Activated CD4-positive, alpha-beta T cell treated with anti-CD3 and anti-CD28 coated beads, Interleukin-2, amount 50 U/mL, for 24 hours (primary cell): ENCODE measurements at regions not wholly inside any gene's neighbourhood (a gene's known extent, or its start where the extent isn't known, plus 50 kb on each side); places are given as distances from the start of the nearest gene placed in this dataset.
"Not testable (repeated sequence)": the region's sequence is repeated elsewhere in the genome, so short reads cannot be mapped to it uniquely, and the experiment has no call there.

Experiments
- DNase-seq, 2 donors: peaks; one replicate each; pipeline ENCODE4 v3.0.0-alpha.2; 2020; ENCODE audit warnings: low read depth in 1 of 2, low spot score in 1 of 2

DNA sequence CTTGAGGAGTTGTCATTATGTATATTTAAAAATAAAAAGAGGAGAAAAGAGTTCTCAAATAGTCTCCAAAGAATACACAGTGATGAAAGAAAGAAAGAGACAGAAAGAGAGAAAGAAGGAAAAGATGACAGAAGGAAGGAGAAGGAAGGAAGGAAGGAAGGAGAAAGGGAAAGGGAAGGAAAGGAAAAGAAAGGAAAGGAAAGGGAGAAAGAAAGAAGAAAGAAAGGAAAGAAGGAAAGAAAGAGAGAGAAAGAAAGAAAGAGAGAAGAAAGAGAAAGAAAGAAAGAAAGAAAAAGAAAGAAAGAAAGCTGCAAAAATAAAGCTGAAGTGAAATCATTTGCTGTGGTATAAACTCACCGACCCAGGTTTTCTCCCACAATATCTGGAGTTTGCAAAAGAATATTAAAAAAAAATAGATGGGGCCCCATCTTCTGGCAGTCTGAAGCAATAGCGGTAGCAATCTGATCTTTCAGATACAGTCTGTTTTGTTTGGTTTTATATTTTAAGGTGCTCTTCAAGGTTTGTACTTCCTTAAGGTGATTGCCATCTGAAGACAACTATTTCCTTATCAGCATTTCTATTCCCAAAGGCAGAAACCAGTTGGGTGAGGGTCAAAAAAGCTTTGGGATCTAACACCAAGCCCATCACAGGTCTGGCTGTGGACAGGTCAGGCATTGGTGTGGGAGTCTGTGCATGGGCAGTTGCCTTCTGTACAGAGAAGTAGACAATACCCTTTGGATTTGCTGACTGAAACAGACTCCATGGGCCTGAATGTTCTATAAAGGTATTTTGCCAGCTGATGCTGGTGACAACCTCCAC lies 160.4 kb downstream of the CPEB2 start:
- no peak for DNase-seq

DNA sequence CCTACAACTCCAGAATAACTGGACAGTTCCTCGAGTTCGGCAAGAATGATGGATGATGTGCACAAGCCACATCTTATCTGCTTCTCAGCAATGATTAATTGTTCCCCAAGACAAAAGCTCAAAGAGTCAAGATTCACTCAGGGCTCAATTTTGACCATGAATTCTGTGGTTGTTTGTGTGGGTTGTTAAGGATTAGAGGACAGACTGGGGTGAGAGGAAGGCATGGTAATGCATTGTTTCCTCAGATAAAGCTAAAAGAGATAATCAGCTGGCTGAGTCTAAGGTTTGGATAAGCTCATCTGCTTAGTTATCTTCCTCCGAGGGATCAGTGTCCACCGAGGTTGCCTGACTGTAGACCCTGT lies 161.0 kb downstream of the CPEB2 start:
- no peak for DNase-seq

DNA sequence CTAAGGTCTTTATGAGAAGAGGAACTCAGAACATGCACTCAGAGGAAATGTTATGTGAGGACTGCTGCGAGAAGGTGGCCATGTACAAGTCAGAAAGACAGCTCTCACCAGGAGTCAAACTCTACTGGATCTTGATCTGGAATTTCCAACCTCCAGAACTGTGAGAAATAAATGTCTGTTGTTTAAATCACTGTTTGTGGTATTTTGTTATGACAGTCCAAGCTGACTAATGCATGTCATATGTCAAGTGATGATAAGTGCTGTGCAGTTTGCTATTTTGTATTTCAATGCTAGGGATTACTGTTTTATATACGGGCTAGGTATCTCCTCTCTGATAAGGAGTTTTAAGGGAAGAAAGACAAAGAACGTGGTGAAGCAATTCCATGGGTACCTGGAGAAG lies 162.3 kb downstream of the CPEB2 start:
- DNase-seq: no peak

- no peak for DNase-seq
Observed at GRCh38 chr4:15167743-15168142, 165.5 kb downstream of the CPEB2 start.

GRCh38 chr4:15168759-15169158 lies 166.5 kb downstream of the CPEB2 start:
- DNase-seq: no peak

- no peak for DNase-seq
Observed at GRCh38 chr4:15171725-15172124, 169.4 kb downstream of the CPEB2 start.

- DNase-seq: no peak
Observed at GRCh38 chr4:15173251-15173650, 171.0 kb downstream of the CPEB2 start.

GRCh38 chr4:15174168-15174567 lies 171.9 kb downstream of the CPEB2 start:
- not testable (repeated sequence) for DNase-seq

DNA sequence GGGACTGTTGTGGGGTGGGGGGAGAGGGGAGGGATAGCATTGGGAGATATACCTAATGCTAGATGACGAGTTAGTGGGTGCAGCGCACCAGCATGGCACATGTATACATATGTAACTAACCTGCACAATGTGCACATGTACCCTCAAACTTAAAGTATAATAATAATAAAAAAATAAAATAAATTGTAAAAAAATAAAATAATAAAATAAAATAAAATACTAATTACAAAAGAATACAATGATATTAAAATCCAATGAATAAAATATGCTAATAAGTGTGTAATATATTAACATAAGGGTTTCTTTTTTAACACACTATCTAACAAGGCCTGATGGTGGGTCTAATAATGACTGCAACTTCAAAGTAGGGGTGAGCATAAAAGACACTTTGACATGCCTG lies 177.6 kb downstream of the CPEB2 start:
- DNase-seq: not testable (repeated sequence)

- peak; percentile 2 to 48 for DNase-seq
Observed at GRCh38 chr4:15182600-15183220, 180.4 kb downstream of the CPEB2 start.

DNA sequence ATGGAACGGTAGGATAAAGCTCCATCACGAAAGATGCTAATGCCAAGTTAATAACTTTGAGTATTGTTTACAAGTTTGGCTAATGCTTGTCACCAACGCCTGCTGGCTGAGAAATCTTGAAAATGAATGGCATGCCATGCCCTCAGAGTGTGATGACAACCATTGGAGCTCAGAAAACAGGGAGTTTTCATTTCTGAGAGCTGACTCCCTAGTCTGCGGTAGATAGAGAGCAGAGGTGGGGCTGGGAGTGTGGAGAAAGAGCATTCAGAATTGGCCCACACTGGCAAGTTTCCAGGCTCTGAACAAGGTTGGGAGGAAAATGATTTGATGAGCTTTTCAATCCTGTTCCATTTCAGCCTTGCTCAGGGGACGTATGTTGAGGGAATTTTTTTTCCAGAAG lies 183.9 kb downstream of the CPEB2 start:
- no peak for DNase-seq

DNA sequence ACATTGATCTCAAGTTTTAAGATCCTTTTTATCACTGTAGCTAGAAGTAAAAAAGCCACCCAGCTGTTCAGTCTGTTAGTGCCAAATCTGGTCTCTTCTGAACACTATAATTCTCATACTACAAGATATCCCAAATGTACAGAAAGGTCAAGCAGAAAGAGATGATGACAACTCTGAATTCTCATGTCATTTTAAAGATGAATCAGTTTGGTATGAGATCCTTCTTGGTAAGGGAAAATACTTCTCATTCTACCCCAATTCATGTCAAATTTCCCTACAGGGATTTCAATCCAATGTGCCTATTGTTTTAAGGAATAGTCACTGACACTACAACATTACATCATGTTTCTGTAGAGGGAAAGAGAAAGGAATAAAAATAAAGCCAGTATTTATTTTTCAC lies 184.5 kb downstream of the CPEB2 start:
- DNase-seq: no peak

GRCh38 chr4:15188605-15189539 lies 186.6 kb downstream of the CPEB2 start:
- DNase-seq: no peak

DNA sequence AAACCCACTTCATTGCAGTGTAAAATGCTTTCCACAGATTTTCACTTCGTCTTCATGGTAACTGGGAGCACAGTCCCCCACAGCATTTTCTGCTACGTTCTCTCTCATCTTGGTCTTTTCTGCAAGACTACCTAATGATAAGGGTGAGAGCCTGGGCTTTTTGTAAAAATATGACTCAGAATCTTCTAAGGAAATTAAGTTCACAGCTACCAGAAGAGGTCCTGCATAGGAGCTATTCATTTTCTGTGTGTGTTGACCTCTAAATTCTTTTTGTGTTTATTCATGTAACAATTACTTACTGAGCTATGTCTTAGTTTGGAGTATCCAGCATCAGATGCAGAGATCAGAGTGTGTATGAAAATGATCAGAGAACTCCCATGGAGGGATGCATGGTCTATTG lies 192.2 kb downstream of the CPEB2 start:
- DNase-seq: no peak

DNA sequence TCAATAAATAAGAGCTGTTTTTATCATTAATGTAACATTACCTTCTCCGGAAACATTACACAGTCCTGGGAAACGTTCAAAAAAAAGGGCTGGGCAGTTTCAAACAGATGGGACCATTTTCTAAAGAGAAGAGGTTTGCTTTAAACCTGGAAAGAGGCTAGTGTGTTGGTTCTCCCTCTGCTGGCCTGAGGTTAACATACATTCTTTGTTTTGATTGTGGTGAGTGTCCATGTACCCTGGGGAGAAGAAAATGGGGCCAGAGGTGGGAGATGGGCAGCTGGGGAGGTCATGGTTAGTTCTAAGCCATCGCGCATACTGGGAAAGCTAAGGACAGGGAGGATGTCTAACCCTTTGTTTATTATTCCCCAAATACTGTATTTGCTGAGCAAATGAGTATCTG lies 194.7 kb downstream of the CPEB2 start:
- DNase-seq: no peak

DNA sequence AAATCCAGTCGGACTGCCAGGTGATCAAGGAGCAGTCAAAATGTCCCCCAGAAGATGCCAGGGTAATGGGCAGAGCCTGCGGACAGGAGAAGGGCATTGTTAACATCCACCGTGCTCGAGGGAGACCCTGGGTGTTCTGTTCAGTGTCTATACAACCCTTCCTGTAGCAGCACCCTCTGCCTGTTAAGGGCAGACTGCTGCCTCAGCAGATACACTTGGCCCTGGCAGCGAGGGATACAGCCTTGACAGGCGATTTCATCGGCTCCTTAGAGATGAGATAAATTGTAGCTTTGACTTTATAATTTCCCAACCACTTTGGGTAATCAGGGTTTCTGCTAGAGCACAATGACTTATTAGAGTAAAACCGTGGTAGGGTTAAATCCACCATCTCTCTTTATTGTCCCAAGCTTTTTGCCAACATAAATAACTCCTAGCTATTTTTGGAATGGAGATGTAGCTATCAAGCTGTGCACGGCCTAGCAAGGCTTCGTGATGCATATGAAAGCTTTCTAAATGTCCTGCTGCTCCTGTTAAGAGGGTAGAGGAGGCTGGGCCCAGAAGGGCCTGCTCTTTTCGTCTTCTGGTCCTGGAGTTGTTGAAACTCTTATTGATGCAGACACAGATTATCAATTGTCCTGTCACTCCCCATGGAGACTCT lies 195.9 kb downstream of the CPEB2 start:
- DNase-seq: no peak

- DNase-seq: no peak
Observed at GRCh38 chr4:15201782-15202181, 199.5 kb downstream of the CPEB2 start.

DNA sequence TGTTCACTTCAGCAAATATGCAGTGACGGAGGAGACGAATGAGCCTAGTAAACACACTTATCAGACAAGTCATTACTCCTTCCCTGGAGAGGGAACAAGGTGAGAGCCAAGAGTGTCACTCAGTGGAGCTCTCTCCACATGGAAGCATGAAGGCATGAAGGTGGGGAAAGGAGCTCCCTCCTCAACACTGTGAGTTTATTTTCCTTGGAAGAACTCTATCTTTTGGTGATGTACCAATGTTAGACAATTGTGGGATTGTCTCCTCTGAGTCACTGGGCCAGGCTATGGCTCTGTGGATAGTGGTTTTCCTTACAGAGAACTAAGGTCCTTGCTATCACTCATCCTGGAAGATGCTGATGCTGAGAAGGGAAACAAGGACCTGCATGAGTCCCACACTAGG lies 200.2 kb downstream of the CPEB2 start:
- no peak for DNase-seq

- not testable (repeated sequence) for DNase-seq
Observed at GRCh38 chr4:15206526-15206925, 204.2 kb downstream of the CPEB2 start.

DNA sequence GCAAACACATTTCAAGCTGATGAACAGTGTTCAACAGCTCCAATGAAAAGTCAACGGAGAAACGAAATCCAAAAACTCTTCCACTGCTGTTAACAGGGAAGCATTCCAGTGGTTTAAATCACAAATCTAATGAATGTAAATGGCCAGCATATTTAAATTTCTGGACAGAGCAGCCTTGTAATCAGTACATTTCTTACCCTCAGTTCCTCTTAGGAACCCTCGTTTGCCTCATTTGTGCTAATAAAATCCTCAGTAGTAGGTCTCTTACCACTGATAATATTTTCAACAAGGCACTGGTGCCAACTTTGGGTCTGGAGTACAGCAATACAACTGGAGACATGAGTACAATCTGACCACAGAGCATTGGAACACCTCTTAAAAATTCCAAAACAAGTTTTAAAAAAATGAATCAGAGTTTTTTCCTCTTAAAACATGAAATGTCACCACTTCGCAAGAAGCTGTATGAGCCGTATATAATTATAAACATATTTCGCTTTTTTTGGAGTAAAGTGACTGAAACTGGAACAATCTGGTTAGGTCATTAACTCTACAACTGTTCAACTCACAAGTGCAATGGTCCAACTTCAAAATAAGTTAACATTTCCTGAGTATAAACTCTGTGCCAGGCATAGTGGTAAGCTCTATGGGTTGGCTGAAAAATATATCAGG lies 211.2 kb downstream of the CPEB2 start:
- DNase-seq: no peak

DNA sequence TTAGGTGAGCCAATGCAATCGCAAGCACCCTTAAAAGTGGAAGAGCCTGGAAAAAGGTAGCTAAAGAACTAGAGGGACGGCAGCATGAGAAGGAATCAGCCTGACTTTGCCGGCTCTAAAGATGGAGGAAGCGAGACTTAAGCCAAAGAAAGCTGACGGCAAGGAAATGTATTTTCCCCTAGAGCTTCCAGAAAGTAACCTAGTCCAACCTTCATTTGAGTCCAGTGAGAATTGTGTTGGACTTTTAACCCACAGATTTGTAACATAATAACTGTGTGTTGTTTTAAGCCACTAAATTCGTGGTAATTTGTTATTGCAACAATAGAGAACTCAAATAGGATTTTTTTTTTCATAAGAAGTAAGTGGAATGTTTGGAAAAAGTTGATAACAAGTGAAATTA lies 212.7 kb upstream of the C1QTNF7 start:
- no peak for DNase-seq
